ENCODE measurements at regions not wholly inside any gene's neighbourhood (a gene's known extent, or its start where the extent isn't known, plus 50 kb on each side); places are given as distances from the start of the nearest gene placed in this dataset.

GRCh38 chr18:78521744-78522143 is 457.9 kb upstream of the SALL3 start:
- no peak for TF ChIP-seq CTCF (IDR thresholded peaks at IDR 0.05)
- TF ChIP-seq POLR2A (IDR thresholded peaks at IDR 0.05) = no peak
- intact Hi-C loops (cut with DNase I) = no loop called here
- Histone ChIP-seq H3K36me3 (no peaks in the 10 kb centered on the region), H3K27ac (no peak overlapping the region), H3K4me1 (peaks cover 0 to 12% (median 4%) of the 10 kb centered on the region in 12 donors), H3K4me3 (no peak overlapping the region), H3K27me3 (peaks cover 0 to 6% (median 0%) of the 10 kb centered on the region in 9 donors), H3K9me3 (no peaks in the 10 kb centered on the region)
- no peak for DNase-seq
- 89 to 93% (median 91%) methylated on average over 8 of the region's 8 CpGs for WGBS, 4 donors
- ATAC-seq = no peak

- H3K27ac ChIP-seq = no peak overlapping the region
- ATAC-seq = no peak
- peaks cover 0 to 17% (median 6%) of the 10 kb centered on the region in 12 donors for H3K4me1 ChIP-seq
- WGBS, 4 donors = 92 to 98% (median 95%) methylated on average over 8 of the region's 8 CpGs
- DNase-seq = no peak
- intact Hi-C loops (cut with DNase I) = no loop called here
- H3K36me3 ChIP-seq = no peaks in the 10 kb centered on the region
- no peak for TF ChIP-seq POLR2A (IDR thresholded peaks at IDR 0.05)
- TF ChIP-seq CTCF (IDR thresholded peaks at IDR 0.05) = no peak
- H3K4me3 ChIP-seq = no peak overlapping the region
- peaks cover 0 to 6% (median 0%) of the 10 kb centered on the region in 9 donors for H3K27me3 ChIP-seq
- H3K9me3 ChIP-seq = no peaks in the 10 kb centered on the region
Measured at GRCh38 chr18:78522507-78522906, 457.1 kb upstream of the SALL3 start.

GRCh38 chr18:78523850-78524249 is 455.8 kb upstream of the SALL3 start:
- Histone ChIP-seq H3K9me3 (no peaks in the 10 kb centered on the region), H3K36me3 (no peaks in the 10 kb centered on the region), H3K27ac (no peak overlapping the region), H3K27me3 (peaks cover 0 to 6% (median 0%) of the 10 kb centered on the region in 9 donors), H3K4me1 (peaks cover 0 to 17% (median 6%) of the 10 kb centered on the region in 12 donors), H3K4me3 (no peak overlapping the region)
- ATAC-seq = no peak
- intact Hi-C loops (cut with DNase I) = no loop called here
- no peak for TF ChIP-seq CTCF (IDR thresholded peaks at IDR 0.05)
- TF ChIP-seq POLR2A (IDR thresholded peaks at IDR 0.05) = no peak
- 83 to 89% (median 86%) methylated on average over 12 of the region's 12 CpGs for WGBS, 4 donors
- no peak for DNase-seq

- Histone ChIP-seq H3K4me3 (no peak overlapping the region), H3K27me3 (peaks cover 0 to 6% (median 0%) of the 10 kb centered on the region in 9 donors), H3K4me1 (peaks cover 0 to 17% (median 6%) of the 10 kb centered on the region in 12 donors), H3K36me3 (no peaks in the 10 kb centered on the region), H3K9me3 (no peaks in the 10 kb centered on the region), H3K27ac (no peak overlapping the region)
- 72 to 81% (median 76%) methylated on average over 11 of the region's 11 CpGs for WGBS, 4 donors
- no peak for ATAC-seq
- no peak for DNase-seq
- no peak for TF ChIP-seq CTCF (IDR thresholded peaks at IDR 0.05)
- no peak for TF ChIP-seq POLR2A (IDR thresholded peaks at IDR 0.05)
- intact Hi-C loops (cut with DNase I) = no loop called here
Measured at GRCh38 chr18:78525366-78526111, 454.1 kb upstream of the SALL3 start.

Data from heart left ventricle (tissue), 16 donors.